SH-SY5Y (cell line): ENCODE measurements at regions not wholly inside any gene's neighbourhood (a gene's known extent, or its start where the extent isn't known, plus 50 kb on each side); places are given as distances from the start of the nearest gene placed in this dataset.

Experiments
- GATA2 ChIP-seq: IDR thresholded peaks from 2 replicates; pipeline ENCODE4 v1.6.1; 2011; ENCODE audit warnings: mild to moderate bottlenecking, low read depth, low read length
- GATA3 ChIP-seq: IDR thresholded peaks from 2 replicates; pipeline ENCODE4 v1.6.1; 2011; ENCODE audit warnings: low read depth, mild to moderate bottlenecking, low read length, moderate library complexity

- TF ChIP-seq GATA2 (no peak), GATA3 (no peak)
Observed at GRCh38 chr2:100766806-100767205, 53.1 kb upstream of the NPAS2 start.
